ENCODE measurements at regions not wholly inside any gene's neighbourhood (a gene's known extent, or its start where the extent isn't known, plus 50 kb on each side); places are given as distances from the start of the nearest gene placed in this dataset.
"Not testable (repeated sequence)": the region's sequence is repeated elsewhere in the genome, so short reads cannot be mapped to it uniquely, and the experiment has no call there.

DNA sequence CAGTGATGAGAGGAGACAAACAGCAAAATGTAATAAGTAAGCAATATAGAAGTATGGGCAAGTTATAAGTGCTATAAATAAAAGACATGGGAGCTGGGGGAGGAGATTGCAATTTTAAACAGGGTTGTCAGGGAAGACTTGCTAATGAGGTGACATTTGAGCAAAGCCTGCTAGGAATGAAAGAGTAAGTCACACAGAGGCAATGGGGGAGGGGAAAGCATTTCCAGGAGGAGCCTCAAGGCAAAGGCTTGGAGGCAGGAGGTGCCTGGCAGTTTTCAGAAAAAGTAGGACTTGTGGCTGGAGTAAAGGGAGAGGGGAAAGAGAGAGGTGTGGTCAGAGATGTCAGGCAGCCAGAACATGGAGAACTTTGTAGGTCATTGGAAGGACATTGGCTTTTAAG is 124.4 kb upstream of the NMUR2 start:
- no peak for DNase-seq

DNA sequence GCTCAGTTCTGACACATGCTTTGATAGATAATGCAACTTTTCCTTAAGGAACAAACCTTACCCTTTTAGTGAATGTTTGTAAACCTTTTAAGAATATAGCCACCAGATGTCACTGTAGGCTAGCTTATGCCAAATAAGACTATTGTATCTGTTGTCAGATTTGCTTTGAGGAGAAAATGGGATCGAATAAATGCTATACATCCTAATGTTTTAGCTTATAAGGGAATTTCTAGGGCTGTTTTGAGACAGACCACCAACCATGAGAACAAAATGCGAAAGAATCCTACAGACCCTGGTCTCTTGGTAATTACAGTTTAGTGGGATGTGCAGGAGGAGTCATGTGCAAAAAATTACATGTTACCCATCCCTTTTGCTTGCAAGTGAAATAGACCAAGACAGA is 127.6 kb upstream of the NMUR2 start:
- no peak for DNase-seq

DNA sequence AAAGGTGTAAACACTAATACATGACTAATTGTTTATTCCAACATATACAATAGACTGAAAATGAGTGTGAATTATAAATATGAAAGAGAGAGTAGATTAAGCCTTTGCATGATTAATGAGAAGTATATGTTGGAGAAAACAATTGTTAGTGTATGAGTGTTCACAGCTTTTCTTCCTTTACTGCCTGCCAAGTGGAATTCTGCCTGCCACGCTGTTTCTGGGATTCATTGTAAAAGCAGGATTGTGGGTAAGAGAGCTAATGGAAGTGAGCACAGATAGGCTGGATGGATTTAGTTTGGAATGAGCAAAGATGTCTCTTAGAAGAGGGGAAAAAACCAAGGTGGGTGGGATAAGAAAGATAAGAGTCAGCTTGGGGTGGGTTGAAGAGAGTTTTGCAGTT is 129.6 kb upstream of the NMUR2 start:
- DNase-seq = no peak

DNA sequence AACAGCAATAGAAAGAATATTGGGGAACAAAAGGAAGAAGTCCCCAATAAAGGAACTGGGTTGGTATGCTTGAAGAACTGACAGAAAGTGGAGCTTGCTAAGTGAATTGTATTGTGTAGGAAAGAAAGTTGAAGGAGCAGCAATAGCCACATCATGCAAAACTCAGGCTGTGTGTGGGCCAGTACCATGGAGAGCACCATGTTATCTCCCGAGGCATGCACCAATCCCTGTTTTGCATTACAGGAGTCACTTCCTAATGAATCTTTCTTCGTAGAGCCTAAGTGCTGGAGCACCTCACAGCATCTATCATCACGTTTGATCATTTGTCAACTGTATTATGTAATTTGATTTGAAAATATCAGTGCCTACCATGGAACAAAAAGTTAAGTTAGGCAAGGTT is 137.7 kb upstream of the NMUR2 start:
- DNase-seq = no peak

DNA sequence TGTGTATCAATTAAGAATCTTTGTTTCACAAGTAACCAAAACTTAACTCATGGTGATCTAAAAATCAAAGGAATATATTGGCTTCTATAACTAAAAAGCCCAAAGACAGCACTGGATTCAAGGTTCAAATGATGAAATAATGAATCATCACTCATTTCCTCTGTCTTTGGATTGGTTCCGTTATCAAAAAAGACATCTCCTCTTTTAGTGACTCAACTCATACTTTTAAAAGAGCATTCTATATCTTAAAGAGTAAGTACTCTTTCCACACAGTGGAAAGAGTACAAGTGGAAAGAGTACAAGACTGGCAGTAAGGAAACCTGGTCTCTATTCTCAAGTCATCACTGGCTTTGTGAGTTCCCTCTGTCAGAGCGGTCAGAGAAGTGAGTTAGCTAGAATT is 141.4 kb upstream of the NMUR2 start:
- no peak for DNase-seq

DNA sequence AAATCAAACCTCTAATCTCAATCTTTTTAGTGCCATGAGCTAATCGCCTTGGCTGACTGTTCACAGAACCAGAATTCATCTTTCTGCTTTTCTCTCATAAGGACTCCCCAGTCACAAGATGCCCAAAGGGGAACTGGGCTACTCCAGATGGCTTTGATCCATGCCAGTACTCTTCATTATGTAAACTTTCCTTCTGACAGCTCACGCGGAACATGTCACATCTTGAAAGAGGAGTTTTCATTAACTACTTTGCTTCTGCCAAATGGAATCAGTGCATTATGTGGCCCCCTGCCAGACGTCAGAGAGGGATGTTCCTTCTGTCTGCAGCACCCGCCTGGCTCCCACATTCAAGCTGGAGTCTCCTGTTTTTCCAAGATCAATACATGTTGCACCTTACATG is 142.1 kb upstream of the NMUR2 start:
- no peak for DNase-seq

DNA sequence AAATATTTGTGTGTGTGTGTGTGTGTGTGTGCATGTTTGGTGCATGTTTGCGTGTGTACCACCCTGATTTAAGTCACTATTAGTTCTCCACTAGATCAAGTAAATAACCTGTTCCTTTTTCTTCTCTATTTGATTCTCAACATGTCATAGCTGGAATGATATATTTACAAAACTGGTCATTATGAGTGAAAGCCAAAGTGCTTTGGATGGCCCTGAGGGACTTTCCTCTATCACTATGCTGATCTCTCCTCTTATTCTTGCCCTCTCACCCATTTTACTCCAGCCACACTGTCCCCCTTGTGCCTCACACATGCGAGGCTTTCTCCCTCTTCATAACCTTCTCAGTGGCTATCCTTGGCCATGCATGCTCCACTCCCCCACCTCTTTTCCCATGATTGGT is 144.6 kb upstream of the NMUR2 start:
- no peak for DNase-seq

DNA sequence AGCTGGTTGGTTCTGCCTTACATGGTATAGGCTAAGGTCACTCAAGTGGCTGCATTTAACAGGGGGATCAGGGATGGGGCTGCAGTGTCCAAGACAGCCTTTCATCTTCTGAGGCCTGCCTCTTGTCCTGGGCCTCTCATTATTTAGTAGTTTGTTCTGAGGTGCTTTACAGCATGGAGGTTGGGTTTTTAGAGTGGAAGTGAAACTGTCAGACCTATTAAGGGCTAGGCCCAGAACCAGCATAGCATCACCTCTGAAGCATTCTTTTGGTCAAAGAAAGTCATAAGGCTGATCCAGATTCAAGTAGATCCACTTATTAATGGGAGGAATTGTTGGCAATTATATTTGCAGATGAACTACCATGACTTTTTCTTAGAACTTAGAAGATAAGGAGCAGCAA is 146.0 kb upstream of the NMUR2 start:
- DNase-seq = no peak

DNA sequence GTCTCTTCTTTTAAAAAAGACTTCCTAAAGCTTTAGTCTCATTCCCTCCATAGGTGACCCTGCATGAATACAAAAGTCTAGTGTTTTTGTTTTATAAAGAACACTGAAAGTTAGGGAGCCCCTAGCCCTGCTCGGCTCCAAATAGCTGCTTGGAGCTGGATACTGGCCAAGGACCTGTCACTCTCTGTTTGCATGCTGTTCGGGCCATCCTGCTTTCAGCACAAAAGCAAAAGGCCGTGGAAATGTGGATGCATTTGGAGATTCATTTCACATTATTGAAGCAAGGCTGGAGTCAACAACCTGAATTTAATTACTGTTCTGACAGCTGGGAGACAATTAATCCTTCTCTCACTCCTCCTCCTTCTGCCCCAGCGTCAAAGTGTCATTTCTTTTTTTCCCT is 151.7 kb upstream of the NMUR2 start:
- no peak for DNase-seq

DNA sequence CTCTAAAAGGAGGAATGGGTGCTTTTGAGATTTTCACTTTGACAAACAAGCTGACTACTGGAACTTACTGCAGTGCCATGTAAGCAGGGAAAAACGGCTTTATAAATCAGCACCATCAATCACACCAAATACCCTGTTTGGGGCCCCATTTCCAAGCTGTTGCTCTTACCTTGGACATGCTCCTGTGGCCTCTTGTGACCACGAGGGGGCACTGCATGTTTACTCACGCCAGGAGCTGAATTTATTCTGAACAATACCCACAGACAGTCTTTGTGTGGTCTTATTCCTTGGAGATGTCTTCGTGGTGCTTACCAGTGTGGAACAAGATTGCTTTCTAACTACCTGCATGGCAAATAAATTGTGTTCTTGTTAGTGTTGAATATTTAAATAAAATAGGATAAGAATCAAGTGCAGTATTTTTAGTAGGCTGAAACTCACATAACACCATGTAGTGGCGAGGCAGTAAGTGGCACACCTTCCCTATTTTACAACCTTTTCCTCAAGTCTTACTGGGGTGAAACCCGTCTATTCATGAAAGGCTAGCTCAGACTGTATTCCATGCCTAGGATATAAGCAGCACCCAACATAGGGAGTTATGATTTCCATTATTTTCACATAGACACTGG is 155.5 kb upstream of the NMUR2 start:
- peak; percentile 4 for DNase-seq

DNA sequence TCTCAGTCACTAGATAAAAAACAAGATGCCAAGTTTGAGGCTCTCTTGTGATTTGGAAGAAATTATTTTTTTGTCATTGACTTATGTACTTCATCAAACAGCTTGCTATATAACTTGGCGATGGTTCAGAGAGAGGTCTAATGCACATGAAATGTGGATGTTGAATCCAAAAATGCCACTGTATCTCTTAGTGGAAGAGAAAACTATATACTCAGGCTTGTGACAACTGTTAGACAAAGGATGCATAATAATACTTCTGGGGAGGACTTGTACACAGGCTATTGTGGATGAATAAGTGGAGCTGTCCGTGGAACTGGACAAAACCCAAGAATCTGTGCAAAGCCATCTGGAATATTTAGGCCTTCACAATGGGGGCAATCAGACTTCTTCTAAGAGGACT is 162.9 kb upstream of the NMUR2 start:
- no peak for DNase-seq

DNA sequence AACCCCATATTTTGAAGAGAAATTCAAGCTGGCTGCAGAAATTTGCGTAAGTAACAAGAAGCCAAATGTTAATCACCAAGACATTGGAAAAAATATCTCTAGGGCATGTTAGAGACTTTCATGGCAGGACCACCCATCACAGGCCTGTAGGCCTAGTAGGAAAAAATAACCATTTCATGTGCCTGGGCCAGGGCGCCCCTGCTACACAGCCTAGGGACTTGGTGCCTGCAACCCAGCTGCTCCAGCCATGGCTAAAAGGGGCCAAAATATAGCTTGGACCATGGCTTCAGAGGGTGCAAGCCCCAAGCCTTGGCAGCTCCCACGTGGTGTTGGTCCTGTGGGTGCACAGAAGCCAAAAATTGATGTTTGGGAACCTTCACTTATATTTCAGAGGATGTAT is 167.7 kb upstream of the NMUR2 start:
- no peak for DNase-seq

DNA sequence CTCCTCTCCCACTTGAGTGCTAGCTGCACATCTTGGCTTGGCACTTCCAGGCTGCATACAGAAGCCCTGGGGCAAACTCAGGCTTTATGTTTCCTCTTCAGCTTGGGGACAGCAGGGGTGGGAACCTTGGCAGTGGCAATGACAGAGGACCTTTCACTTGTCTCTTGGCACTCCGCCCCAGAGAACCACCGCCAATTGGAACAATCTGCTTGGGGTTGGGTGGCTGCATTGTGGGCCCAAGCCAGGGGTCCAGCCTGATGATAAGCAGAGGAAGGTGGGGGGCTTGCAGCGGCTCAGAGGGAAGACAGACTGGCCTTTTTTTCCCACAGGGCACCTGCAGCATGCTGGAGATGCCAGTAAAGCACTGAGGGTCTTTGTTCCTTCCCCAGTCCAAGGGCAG is 179.0 kb upstream of the NMUR2 start:
- no peak for DNase-seq

DNA sequence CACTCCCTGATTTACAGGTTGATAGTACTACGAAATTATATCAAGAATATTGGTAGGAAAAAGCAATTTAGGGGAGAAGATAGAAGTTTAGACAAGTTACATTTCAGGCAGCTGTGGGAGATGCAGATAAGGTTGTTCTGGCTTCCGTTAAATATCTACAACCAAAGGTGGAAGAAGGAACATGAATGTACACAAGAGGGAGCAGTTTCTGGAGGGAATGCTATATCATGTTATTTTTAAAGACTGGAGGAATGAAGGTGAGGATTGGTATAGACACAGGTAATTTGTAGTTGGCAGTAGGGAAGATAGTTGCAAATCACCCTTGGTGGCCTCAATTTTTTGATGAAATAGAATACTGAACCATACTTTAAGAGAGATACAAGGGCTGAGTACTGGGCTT is 187.3 kb upstream of the NMUR2 start:
- DNase-seq = no peak

DNA sequence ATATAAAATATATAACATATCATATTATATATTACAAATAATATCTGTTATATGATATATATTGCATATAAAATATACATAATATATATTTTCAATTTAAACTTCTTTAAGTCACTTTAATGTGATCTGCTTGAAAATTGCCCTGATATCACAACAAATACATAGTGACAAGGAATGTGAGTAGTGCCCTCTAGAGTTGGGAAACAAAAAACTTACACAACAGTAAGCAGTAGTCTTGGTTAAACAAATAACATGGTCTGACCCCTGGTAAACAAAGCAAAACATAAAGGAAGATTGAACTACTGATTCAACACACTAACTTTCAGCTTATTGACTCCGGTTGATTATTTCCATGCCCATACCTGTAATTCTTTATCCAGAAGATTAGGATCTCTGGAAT is 188.3 kb upstream of the NMUR2 start:
- DNase-seq = no peak

DNA sequence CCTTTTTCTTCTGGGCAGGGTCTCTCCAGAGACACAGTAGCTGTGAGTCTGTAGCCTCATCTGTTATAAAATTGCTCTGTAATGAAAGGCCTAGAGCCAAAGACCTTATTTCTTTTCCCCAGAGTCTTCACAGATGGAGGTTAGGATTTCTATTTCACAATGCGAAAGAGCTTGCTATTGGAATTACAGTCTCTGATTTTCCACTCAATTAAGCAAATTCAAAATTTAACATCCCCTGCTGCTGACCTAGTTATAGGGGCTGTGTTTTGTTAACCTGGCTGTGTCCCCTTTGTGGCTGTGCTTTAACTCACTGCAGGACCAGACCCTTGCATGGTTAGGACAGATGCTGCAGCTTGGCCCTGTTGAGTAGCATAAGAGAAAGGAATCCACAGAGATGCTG is 190.3 kb upstream of the NMUR2 start:
- no peak for DNase-seq

DNA sequence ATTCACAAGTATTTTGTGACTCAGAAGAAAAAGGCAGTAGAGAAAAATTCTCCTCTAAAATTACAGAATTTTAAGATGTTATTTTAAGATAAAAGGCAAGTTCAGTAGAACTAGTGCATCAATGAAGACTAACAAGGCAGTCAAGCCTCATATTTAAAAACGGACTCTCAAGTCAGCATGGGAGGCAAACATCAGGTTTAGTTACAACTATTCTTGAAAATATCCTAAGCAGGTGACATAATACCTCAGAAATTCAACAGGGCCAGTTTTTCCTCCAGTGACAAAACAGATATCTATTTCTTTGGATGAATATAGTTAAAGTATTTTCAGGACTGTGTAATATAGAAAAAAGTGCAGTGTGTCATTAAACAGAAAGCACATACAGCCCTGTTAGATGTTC is 194.0 kb upstream of the NMUR2 start:
- DNase-seq = no peak

DNA sequence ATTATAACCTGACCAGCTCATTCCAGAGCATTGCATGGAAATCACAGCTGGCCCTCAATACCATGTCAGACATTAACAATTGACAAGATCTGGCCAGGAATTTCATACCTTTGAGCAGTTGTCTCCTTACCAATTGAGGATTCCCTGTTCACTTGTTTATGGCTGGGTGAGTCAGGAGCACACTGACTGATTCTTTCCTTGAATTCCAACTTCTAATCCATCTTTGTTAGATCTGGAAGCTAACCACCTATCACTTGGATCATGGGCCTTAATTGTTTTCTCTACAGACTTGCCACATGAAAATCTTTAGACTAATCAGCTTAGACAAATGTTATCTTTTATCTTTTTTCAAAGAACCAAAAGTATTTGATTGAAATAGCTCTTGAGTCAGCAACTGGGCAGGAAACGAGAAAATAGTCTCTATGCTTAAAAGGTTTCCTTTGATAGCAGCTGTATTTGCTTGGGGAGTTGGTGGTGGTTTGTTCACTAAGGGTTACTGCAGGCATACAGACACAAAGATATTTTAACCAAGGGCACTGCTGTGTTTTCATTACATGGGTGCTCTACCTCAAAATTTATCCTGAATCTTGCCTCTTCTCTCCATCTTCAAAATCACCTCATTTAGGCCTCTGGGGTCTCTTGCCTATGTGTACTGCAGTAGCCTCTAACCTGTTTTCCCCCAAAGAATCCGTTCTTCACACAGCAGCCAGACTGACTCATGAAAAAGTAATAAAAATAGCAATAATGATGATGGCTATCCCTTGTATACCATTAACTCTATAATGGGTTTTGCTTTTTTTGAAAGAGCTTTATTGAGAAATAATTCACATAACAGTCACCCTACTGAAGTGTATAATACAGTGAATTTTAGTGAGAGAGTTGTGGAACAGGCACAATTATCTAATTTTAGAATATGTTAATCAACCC is 197.0 kb upstream of the NMUR2 start:
- DNase-seq = no peak

DNA sequence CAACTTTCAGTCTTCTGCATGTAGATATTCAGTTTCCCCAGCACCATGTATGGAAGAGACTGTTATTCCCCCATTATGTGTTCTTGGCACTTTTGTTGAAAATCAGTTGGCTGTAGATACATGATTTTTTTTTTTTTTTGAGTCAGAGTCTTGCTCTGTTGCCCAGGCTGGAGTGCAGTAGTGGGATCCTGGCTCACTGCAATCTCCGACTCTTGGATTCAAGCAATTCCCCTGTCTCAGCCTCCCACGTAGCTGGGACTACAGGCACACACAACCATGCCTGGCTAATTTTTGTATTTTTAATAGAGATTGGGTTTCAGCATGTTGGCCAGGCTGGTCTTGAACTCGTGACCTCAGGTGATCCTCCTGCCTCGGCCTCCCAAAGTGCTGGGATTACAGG is 201.0 kb upstream of the NMUR2 start:
- not testable (repeated sequence) for DNase-seq

DNA sequence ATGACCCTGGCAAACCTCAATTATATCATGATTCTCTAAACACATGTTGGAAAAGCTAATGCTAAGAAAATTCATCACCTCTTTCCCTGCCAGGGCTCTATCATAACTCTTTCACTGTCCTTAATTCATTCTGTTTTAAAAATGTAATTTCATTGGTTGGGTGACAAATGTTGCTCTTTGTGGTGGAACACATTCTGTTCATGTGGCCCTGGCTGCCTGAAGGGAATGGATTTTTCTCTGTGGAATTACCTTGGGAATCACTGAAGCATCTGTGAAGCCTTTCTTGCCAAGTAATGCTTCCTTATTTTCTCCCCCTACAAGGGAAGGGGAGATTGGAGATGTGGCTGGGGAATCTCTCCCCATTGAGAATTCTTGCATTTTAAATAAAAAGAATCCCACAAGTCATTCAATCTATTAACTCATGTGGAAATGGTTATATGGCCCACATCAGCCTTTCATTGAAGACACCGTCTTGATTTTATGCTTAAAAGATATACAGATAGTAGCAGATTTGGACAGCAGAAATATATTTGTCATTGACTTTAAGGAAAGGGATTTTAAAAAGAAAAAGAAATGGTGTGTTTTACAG is 201.8 kb upstream of the NMUR2 start:
- DNase-seq = no peak

DNA sequence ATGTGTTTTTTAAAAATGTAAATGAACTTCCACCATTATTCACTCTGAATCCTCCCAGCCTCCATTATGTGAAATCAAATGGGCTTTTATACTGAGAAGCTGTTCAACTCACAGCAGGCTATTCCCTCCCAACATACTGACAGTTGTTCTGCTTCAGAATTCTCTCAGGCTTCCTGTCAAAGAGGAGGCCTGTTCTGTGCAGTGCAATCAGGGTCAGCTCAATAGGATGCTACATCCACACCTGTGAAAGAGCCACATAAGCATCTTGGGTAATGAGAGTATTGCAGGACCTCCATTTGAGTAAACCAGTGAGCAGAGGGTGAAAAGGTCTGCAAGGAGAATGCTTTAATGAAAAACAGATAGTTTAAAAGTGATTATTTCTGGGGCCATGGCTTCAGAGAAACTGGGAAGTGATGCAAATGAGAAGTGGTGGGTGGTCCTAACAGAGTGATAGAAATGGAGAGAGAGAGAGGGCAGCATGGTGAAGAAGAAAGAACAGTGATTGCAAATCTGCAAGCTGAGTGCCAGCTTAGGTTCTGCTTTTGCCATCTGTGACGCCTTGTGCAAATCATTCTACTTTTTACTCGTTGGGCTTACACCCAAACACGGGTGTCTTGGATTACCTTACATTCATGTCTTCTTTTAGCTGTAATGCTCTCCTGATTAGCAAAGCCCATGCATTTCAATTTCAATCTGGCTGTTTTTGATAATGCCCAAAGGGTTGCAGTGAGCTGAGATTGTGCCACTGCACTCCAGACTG is 202.5 kb upstream of the NMUR2 start:
- DNase-seq = no peak

DNA sequence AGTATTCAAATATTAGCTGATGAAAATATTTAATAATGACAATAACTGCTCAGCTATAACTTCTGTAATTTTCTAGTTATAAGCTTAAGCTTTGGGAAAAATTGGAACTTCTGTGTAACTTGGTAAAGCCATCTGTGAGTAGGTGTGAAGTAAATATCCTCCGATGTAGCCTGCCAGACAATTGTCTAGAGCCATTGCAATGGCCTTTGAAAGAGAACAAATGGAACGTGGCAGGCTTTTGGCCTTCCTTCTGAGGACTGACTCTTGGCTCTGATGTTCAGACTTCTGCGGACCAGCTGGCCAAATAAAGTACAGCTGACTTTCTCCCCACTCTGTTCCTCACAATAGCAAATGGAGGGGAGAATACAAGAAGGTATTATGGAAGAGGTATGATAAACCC is 203.4 kb upstream of the NMUR2 start:
- no peak for DNase-seq

DNA sequence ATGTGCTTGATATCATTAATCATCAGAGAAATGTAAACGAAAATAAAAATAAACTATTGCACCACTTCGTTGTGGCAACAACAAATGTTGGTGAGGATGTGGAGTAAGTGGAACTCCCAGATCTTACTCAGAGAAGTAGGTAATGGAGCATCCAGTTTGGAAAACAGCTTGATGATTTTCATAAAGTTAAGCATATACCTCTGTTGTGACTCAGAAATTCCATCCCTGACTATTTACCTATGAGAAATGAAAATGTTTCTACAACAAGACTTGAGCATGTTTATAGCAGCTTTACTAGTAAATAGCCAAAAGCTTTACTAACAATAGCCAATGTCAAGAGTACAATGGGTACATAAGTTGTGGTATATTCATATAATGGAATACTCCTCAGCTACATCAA is 214.7 kb upstream of the NMUR2 start:
- DNase-seq = no peak

DNA sequence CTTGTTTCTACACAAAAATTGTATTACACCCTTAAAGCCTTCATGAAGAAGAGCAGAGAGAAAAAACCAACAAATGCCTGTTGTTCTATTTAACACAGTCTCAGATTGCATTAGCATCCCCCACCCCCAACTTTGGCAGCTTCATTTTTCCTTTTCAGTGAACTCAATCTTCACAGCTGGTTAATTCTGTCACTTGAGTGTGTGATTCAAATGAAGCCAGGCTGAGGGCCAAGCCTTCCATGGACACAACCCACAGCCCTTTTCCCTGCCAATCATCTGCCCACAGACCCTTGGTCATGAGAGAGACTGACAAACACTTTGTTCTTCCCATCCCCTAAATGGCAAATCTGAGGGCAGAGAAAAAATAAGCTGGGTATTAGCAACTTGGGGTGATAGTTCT is 217.5 kb upstream of the NMUR2 start:
- DNase-seq = no peak
